Naive thymus-derived CD4-positive, alpha-beta T cell (primary cell): ENCODE measurements at regions not wholly inside any gene's neighbourhood (a gene's known extent, or its start where the extent isn't known, plus 50 kb on each side); places are given as distances from the start of the nearest gene placed in this dataset.

ENCODE experiments used
- ATAC-seq: fragments of 150-1000 bp; cut with Tn5 transposase; 2 replicates; pipeline ENCODE4 v1.10.0; 2021; ENCODE audit warnings: mild to moderate bottlenecking, moderate library complexity
- CTCF ChIA-PET: fragments of 350-600 bp; sonication (Branson Sonifier 250); formaldehyde crosslinking; loops from one replicate; lab custom pipeline; 2021; ENCODE audit warnings: antibody characterized with exemption; lab: Charles Lee
- POLR2A ChIA-PET: fragments of 350-600 bp; sonication (Branson Sonifier 250); formaldehyde crosslinking; loops from one replicate; lab custom pipeline; 2021; ENCODE audit warnings: antibody characterized with exemption, inconsistent platforms; lab: Charles Lee
- DNase-seq, 9 donors: peaks; one replicate each; pipeline versions ENCODE4 v3.0.0 to v3.0.0-alpha.2; 2020 to 2022; ENCODE audit warnings: mixed read lengths in 1 of 9
- H3K27ac ChIP-seq: one replicate; pipeline ENCODE4 v1.7.0; 2013; ENCODE audit warnings: mild to moderate bottlenecking, low read depth, low read length, moderate library complexity
- H3K27me3 ChIP-seq, 2 donors: one replicate each; pipeline ENCODE4 v1.7.0; 2013; ENCODE audit warnings: low read length in 2 of 2, mild to moderate bottlenecking in 2 of 2, moderate library complexity in 2 of 2; ENCODE audit not compliant: control insufficient read depth in 2 of 2, insufficient read depth in 2 of 2
- H3K36me3 ChIP-seq, 3 experiments: 1 replicate in 2 of 3; 2 replicates in 1 of 3; pipeline ENCODE4 v1.7.0; 2013; ENCODE audit warnings: low read length in 3 of 3, mild to moderate bottlenecking in 3 of 3, moderate library complexity in 1 of 3; ENCODE audit not compliant: insufficient read depth in 3 of 3, control insufficient read depth in 2 of 3
- H3K4me1 ChIP-seq, 2 donors: one replicate each; pipeline ENCODE4 v1.7.0; 2013; ENCODE audit warnings: low read length in 2 of 2, mild to moderate bottlenecking in 2 of 2, moderate library complexity in 1 of 2; ENCODE audit not compliant: control insufficient read depth in 2 of 2, insufficient read depth in 2 of 2
- H3K4me3 ChIP-seq: 2 replicates; pipeline ENCODE4 v1.7.0; 2013; ENCODE audit warnings: mild to moderate bottlenecking, low read length
- H3K9me3 ChIP-seq, 3 experiments: 1 replicate in 2 of 3; 2 replicates in 1 of 3; pipeline ENCODE4 v1.7.0; 2013; ENCODE audit warnings: low read length in 3 of 3; ENCODE audit not compliant: control insufficient read depth in 2 of 3
- H3K27ac Mint-ChIP-seq, 9 donors: one replicate each; pipeline ENCODE4 v1.8.0; 2020 to 2022; ENCODE audit warnings: mixed read lengths in 9 of 9, mild to moderate bottlenecking in 8 of 9, moderate library complexity in 5 of 9, inconsistent platforms in 2 of 9
- H3K27me3 Mint-ChIP-seq, 5 donors: one replicate each; pipeline ENCODE4 v1.8.0; 2021 to 2022; ENCODE audit warnings: mixed read lengths in 5 of 5, mild to moderate bottlenecking in 1 of 5
- H3K36me3 Mint-ChIP-seq, 5 donors: one replicate each; pipeline ENCODE4 v1.8.0; 2020 to 2022; ENCODE audit warnings: mixed read lengths in 5 of 5, mild to moderate bottlenecking in 3 of 5, inconsistent platforms in 1 of 5
- H3K4me1 Mint-ChIP-seq, 7 donors: one replicate each; pipeline ENCODE4 v1.8.0; 2020 to 2022; ENCODE audit warnings: mixed read lengths in 7 of 7, mild to moderate bottlenecking in 3 of 7, inconsistent platforms in 1 of 7
- H3K4me3 Mint-ChIP-seq, 10 donors: one replicate each; pipeline ENCODE4 v1.8.0; 2020 to 2022; ENCODE audit warnings: mild to moderate bottlenecking in 10 of 10, mixed read lengths in 10 of 10, moderate library complexity in 6 of 10, inconsistent platforms in 2 of 10
- H3K9me3 Mint-ChIP-seq, 11 donors: one replicate each; pipeline ENCODE4 v1.8.0; 2020 to 2022; ENCODE audit warnings: mixed read lengths in 11 of 11, mild to moderate bottlenecking in 4 of 11, inconsistent platforms in 1 of 11, moderate library complexity in 1 of 11
- intact Hi-C, 2 donors: fragments of 100-400 bp; cut with micrococcal nuclease; formaldehyde crosslinking; loops; one replicate each; pipeline ENCODE4 v1.15.1; 2023

- Histone ChIP-seq H3K4me1 (peaks cover 4 to 19% of the 10 kb centered on the region in 2 donors), H3K27me3 (no peaks in the 10 kb centered on the region), H3K27ac (no peak overlapping the region), H3K4me3 (no peak overlapping the region), H3K9me3 (no peaks in the 10 kb centered on the region), H3K36me3 (peaks cover 0 to 31% (median 5%) of the 10 kb centered on the region in 3 experiments)
- ATAC-seq (no peak), DNase-seq (no peak)
- peaks cover 16 to 38% (median 30%) of the 10 kb centered on the region in 7 donors for H3K4me1 Mint-ChIP-seq
- peak overlapping the region in 1 of 10 donors; percentile 77 for H3K4me3 Mint-ChIP-seq
- peaks cover 0 to 2% (median 0%) of the 10 kb centered on the region in 11 donors for H3K9me3 Mint-ChIP-seq
- intact Hi-C loops: no loop called here
- no peaks in the 10 kb centered on the region for H3K27me3 Mint-ChIP-seq
- H3K27ac Mint-ChIP-seq: no peak overlapping the region
- peaks cover 0 to 4% (median 3%) of the 10 kb centered on the region in 5 donors for H3K36me3 Mint-ChIP-seq
- ChIA-PET POLR2A (no interaction called here), CTCF (no interaction called here)
Measured at GRCh38 chr12:124387528-124387911, 92.6 kb downstream of the RFLNA start.

- ATAC-seq: no peak
- Mint-ChIP-seq H3K4me1 (peaks cover 10 to 36% (median 24%) of the 10 kb centered on the region in 7 donors), H3K27ac (no peak overlapping the region), H3K4me3 (no peak overlapping the region), H3K9me3 (peaks cover 0 to 2% (median 0%) of the 10 kb centered on the region in 11 donors), H3K36me3 (peaks cover 0 to 9% (median 3%) of the 10 kb centered on the region in 5 donors), H3K27me3 (no peaks in the 10 kb centered on the region)
- no peaks in the 10 kb centered on the region for H3K27me3 ChIP-seq
- no peak overlapping the region for H3K27ac ChIP-seq
- ChIA-PET CTCF (no interaction called here), POLR2A (no interaction called here)
- H3K9me3 ChIP-seq: no peaks in the 10 kb centered on the region
- no peak for DNase-seq
- intact Hi-C loops: no loop called here
- no peak overlapping the region for H3K4me3 ChIP-seq
- H3K36me3 ChIP-seq: peaks cover 0 to 33% (median 5%) of the 10 kb centered on the region in 3 experiments
- peaks cover 4 to 13% of the 10 kb centered on the region in 2 donors for H3K4me1 ChIP-seq
Measured at GRCh38 chr12:124386661-124387527, 92.0 kb downstream of the RFLNA start.

DNA sequence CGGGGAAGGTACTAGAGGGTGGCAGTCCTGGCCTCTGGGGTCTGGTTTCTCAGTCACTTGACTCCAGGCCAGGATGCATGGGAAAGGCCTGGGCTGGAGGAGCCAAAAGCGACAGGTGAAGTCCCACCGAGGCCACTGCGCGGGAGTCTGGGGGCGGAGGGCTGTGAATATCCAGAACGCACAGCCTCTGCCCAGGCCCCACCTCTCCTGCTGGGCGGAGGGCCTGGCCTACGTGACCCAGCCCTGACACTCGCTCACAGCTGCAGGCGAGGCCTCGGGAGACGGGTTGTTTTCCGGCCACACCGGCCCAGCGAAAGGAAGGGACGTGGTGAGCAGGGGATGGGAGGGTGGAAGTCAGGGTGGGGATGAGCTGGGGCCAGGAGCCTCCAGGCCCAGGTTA lies 91.2 kb downstream of the RFLNA start:
- intact Hi-C loops: no loop called here
- Histone ChIP-seq H3K27me3 (no peaks in the 10 kb centered on the region), H3K9me3 (no peaks in the 10 kb centered on the region), H3K36me3 (peaks cover 0 to 39% (median 5%) of the 10 kb centered on the region in 3 experiments), H3K4me3 (no peak overlapping the region), H3K4me1 (peaks cover 4 to 5% of the 10 kb centered on the region in 2 donors), H3K27ac (no peak overlapping the region)
- CTCF ChIA-PET: no interaction called here
- Mint-ChIP-seq H3K27ac (no peak overlapping the region), H3K4me1 (peaks cover 1 to 34% (median 16%) of the 10 kb centered on the region in 7 donors), H3K9me3 (peaks cover 0 to 2% (median 0%) of the 10 kb centered on the region in 11 donors), H3K4me3 (no peak overlapping the region), H3K27me3 (no peaks in the 10 kb centered on the region), H3K36me3 (peaks cover 0 to 9% (median 0%) of the 10 kb centered on the region in 5 donors)
- ATAC-seq: no peak
- POLR2A ChIA-PET: no interaction called here
- no peak for DNase-seq

DNA sequence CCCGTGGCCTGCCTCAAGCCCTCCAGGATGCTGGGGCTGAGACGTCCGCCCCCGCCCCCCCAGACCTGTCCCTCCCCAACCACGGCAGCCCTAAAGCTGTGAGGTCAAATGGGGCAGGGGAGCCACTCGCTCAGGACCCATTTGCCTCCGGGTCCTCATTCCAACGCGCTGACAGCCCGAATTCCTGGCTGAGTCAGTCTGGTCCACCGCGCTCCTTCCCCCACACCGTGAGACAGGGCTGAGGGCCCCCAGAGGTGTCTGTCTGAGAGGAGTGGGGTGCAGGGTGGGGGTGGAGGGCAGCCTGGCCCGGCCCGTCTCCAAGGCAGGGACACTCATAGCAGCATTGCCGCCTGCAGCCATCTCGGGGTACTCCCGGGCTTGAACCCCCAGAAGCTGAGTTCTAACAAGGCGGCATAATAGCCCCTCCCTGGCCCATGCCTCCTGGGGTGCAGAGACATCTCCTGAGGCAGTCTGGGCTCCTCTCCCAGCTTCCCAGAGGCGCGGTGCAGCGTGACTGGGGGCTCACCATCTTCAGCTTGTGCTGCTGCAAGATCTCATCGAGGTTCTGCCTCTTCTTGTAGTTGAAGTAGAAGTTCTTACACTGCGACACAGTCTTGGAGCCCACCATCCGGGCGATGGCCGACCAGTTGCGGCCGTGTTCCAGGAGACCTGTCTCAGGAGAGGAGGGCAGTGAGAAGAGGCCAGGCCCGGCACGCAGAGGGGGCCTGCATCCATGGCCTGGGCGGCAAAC lies 90.5 kb downstream of the RFLNA start:
- Mint-ChIP-seq H3K4me3 (no peak overlapping the region), H3K9me3 (peaks cover 0 to 2% (median 0%) of the 10 kb centered on the region in 11 donors), H3K36me3 (peaks cover 0 to 9% (median 0%) of the 10 kb centered on the region in 5 donors), H3K4me1 (peaks cover 0 to 32% (median 12%) of the 10 kb centered on the region in 7 donors), H3K27ac (no peak overlapping the region), H3K27me3 (no peaks in the 10 kb centered on the region)
- Histone ChIP-seq H3K36me3 (peaks cover 0 to 45% (median 5%) of the 10 kb centered on the region in 3 experiments), H3K9me3 (no peaks in the 10 kb centered on the region), H3K4me1 (peaks cover 0 to 4% of the 10 kb centered on the region in 2 donors), H3K27ac (no peak overlapping the region), H3K4me3 (no peak overlapping the region), H3K27me3 (no peaks in the 10 kb centered on the region)
- DNase-seq (no peak), ATAC-seq (no peak)
- ChIA-PET POLR2A (no interaction called here), CTCF (no interaction called here)
- intact Hi-C loops: no loop called here

GRCh38 chr12:124384299-124384894 lies 89.5 kb downstream of the RFLNA start:
- peaks cover 0 to 9% (median 2%) of the 10 kb centered on the region in 5 donors for H3K36me3 Mint-ChIP-seq
- DNase-seq: no peak
- peaks cover 0 to 2% (median 0%) of the 10 kb centered on the region in 11 donors for H3K9me3 Mint-ChIP-seq
- H3K4me3 Mint-ChIP-seq: no peak overlapping the region
- no peak for ATAC-seq
- CTCF ChIA-PET: no interaction called here
- POLR2A ChIA-PET: no interaction called here
- intact Hi-C loops: no loop called here
- peaks cover 0 to 22% (median 4%) of the 10 kb centered on the region in 7 donors for H3K4me1 Mint-ChIP-seq
- Histone ChIP-seq H3K27me3 (no peaks in the 10 kb centered on the region), H3K4me1 (no peaks in the 10 kb centered on the region), H3K27ac (no peak overlapping the region), H3K36me3 (peaks cover 0 to 55% (median 5%) of the 10 kb centered on the region in 3 experiments), H3K4me3 (no peak overlapping the region), H3K9me3 (no peaks in the 10 kb centered on the region)
- no peak overlapping the region for H3K27ac Mint-ChIP-seq
- no peaks in the 10 kb centered on the region for H3K27me3 Mint-ChIP-seq

DNA sequence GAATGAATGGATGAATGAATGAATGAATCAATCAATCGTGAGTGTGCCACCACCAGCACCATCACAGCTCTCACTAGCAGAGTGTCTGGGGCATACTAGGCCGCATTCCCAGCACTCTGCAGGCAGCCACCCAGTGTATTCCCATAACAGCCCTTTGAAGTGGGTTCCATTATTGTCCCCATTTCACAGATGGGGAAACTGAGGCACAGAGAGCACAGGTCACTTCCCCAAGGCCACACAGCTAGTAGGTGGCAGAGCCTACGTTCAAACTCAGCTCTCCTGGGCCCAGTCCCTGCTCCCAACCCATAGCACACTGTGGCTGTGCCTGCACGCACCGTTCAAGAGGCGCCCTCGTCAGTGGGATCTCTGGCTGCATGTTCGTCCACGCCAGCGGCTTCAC lies 88.1 kb downstream of the RFLNA start:
- Histone ChIP-seq H3K4me3 (no peak overlapping the region), H3K36me3 (peaks cover 0 to 68% (median 5%) of the 10 kb centered on the region in 3 experiments), H3K27ac (no peak overlapping the region), H3K9me3 (no peaks in the 10 kb centered on the region), H3K27me3 (no peaks in the 10 kb centered on the region), H3K4me1 (no peaks in the 10 kb centered on the region)
- Mint-ChIP-seq H3K9me3 (peaks cover 0 to 2% (median 0%) of the 10 kb centered on the region in 11 donors), H3K36me3 (peaks cover 0 to 19% (median 2%) of the 10 kb centered on the region in 5 donors), H3K4me3 (no peak overlapping the region), H3K4me1 (peaks cover 0 to 17% (median 0%) of the 10 kb centered on the region in 7 donors), H3K27ac (no peak overlapping the region), H3K27me3 (no peaks in the 10 kb centered on the region)
- ATAC-seq (no peak), DNase-seq (no peak)
- ChIA-PET CTCF (interaction anchor here (0.8 kb wide), 1 partner anchor 350 kb away, joined by 4 read pairs; no protein-coding TSS in a partner anchor), POLR2A (no interaction called here)
- intact Hi-C loops: no loop called here
